HG03469 (cell line): ENCODE measurements at regions not wholly inside any gene's neighbourhood (a gene's known extent, or its start where the extent isn't known, plus 50 kb on each side); places are given as distances from the start of the nearest gene placed in this dataset.

Experiments used
- ATAC-seq: cut with Tn5 transposase; IDR thresholded peaks from one replicate; pipeline ENCODE4 v1.9.1; 2021; ENCODE audit warnings: mild to moderate bottlenecking, moderate library complexity, moderate number of reproducible peaks; ENCODE audit not compliant: unreplicated experiment

DNA sequence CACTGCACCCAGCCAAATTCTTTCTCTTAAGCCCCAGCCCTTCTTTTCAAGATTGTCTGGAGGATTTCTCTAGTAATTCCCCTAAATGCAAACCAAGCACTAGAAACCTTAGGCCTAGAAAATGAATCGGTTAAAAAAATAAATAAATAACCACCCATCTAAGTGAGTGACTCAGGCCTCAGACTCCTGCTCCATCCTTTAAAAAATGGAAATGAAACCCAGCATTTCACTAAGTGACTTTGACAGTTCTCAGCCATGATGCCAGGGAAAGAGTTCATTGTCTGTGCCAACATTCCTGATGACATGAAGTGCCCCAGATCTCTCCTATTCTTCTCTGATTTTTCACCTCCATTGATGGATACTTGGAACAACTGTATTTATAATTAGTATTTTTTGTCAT is 415.2 kb upstream of the DAB1 start:
- ATAC-seq: no peak

DNA sequence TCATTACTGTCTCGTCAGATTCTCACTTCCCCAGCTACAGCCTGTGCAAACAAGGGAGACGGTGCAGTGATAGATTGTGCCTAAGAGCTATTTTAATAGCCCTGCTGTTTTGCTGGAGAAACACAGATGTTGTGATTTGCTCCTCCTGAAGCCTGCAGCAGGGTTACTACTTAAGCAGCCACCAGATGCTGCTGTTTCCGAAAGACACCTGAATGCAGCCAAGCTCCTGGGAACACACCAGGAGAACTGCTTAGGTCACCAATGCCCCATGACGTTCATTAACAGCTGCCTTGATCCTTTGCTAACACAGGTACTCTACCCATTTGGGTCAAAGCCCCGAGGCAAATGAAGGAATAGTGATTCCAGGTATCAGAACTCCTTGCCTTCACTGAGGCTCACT is 411.8 kb upstream of the DAB1 start:
- no peak for ATAC-seq

DNA sequence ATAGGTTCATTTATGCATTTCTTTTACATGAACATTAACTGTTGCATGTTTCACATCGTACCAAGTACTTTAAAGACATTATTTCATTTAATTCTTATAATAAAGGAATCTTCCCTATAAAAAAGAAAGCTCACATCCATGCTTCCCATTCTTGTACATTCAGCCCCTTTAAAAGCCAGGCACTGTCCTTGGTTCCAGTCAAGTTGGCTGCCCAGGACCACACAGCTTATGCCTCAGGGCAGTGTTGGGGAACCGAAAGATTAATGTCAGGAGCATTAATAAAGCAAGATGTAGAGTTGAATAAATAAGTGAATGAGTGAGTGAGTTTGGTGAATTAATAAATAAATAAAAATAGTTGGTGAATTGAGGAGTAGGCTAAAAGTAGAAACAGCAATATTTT is 409.4 kb upstream of the DAB1 start:
- ATAC-seq: no peak

DNA sequence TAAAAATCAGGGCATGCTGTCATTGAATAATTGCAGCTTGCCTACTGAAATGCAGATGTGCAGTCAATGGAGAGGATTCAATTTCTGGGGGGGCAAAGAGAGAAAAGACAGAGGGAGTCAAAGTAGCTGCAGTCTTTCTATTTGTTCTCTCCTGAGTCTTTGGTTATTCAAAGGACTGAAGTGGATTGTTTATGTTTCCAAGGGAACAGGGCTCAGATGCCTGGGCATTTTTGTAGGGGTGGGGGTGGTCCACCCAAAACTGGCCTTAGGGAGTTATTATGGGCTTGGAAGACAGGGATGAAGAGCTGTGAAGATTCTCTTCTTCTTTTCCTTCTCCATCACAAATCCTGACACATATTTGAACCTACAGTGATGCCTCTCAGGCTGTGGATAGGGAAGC is 408.8 kb upstream of the DAB1 start:
- no peak for ATAC-seq

DNA sequence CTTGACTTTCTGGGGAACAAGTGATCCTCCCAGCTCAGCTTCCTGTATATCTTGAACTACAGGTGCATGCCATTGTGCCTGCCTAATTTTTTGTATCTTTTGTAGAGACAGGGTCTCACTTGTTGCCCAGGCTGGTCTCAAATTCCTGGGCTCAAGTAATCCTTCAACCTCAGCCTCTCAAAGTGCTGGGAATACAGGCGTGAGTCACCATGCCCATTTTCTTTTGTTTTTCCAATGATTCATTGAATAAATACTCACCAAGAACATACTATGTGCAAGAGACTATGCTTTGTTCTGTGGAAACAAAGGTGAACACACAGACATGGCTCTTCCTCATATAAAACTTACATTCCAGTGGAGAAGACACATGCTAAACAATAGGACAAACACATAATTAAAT is 407.8 kb upstream of the DAB1 start:
- ATAC-seq: no peak

DNA sequence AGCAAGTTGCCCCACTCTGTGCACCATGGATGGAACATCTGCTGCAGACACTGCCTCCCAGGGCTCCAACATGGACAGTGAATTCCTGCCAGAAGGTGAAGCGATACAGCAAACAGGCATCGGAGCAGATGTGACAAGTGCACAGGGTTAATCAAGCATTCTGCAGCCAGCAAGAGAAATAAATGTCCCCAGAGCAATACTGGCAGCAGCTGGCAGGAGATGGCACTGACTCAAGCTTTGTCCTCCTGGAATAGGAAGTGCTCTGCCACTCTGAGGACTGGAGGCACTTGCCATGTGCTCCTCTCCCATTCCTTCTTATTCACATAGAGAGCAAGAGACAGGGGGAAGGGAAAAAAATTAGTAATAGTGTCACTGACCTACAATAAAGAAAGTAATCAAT is 402.7 kb upstream of the DAB1 start:
- no peak for ATAC-seq

DNA sequence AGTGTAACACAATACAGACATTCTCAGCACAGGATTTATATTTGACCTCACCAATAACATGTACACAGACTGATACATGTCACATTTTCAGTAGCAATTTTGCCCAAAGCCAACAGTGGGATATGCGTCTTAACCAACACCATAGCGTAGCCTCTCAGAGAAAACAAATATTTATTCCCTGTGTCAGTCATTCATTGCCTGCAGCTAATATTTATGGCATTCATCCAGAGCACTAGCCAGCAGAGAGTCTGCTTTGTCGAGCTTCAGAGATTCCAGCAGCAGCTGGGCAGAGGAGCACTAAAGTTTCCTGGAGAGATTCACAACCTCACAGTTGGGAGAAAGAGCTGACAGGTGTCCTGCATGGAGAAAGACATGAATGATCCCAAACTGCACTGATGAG is 400.7 kb upstream of the DAB1 start:
- ATAC-seq: no peak

DNA sequence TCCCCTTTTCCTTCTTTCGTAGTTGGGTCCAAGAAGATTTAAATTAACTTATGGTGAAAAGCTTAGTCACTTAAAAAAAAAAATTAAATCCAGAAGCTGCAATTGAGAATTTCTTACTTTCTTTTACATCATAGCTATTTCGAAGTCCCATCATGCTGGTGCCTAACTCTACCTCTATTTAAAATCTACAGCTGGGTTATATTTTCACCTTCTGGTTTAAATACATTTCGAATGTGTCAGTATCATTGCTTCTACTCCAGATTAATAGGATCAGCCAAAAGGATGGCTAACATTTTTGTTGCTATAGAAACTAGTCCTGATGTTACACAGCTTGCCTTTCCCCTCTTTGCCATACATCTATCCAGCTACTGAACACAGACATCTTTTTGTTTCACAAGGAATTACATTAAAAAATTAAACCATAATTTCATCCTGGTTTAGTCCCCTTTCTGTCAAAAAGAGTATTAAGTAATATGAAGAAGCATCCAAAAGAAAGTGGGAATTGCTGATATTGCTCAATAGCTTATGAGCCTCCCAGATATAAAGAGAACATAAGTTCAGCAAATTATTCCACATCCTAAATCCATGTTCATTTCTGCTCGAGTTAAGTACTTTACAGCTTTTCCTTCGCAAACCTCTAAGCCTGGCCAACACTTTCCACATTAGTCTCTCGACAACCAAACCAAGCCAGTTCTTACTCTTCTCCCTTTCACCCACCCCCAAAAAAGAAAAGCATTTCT is 396.7 kb upstream of the DAB1 start:
- ATAC-seq: no peak

DNA sequence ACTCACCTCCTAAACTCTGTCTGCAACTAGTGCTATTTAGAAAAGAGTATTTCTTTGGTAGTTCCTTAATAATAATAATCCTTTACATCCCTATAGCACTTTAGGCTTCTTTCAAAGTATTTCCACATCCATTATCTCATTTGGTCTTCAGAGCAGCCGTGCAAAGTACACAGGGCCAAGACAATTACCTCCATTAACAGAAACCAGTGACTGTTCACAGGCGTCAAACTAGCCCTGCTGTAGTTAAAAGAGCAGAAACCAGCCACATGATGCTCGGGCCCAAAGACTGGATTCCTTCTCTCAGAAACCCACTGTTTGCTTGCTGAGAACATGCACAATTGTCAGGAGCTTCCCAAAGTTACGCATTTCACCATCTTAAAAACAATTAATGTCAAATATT is 396.0 kb upstream of the DAB1 start:
- no peak for ATAC-seq

DNA sequence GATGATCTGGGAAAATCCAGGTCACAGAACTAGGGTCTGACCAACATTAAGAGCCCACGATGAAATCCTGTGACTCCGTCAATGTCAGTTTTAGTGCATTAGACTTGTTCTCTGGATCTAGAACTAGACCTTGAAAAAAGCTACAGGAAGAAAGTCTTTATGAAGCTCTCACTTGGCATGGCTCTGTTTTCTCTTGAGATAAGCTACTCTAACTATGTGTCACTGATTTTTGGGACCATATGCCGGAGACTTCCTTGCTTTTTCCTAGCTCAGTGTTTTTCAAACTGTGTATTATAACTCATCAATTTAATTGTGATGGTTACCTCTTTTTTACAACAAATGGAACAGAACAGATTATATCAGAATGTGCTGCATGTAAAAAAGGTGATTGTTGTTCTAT is 379.7 kb upstream of the DAB1 start:
- no peak for ATAC-seq

DNA sequence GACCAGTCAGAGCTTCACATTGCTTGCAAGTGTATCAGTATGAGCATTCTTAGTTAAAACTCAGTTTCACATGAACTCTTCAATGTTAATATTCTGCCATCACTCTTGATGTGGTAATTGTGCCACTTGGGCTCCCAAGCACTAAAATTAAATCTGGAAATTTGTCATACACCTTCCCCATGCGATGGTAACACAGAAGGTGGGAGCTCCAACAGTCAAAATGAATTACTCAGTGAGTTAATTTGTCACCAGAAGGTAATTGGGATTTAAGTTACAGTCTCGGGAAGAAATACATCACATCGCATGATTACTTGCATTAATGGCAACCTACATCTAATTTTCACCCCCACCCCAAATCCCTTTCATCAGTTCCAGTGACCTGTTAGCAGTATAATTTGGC is 376.5 kb upstream of the DAB1 start:
- ATAC-seq: no peak

DNA sequence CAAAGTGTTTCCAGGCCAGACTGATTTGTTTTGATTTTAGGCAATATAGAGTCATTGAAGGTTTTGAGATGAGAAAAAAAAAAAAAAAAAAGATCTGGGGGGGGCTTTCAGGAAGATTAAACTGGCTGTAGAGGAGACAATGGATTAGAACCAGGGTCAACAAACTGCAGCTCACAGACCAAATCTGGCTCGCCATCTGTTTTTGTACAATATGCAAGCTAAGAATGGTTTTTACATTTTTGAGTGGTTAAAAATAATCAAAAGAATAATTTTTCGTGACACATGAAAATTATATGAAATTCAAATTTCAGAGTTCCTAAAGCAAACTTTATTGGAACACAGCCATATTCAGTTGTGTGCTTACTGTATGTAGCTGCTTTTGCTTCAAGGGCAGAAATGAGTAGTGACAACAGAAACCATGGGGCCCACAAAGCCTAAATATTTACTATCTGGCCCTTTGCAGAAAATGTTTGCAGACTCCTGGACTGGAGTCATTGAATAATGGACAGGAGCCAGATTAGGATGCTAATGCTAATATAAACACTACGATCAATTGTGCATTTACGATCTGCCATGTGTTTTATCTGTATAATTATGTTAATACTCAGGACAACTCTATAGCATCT is 375.7 kb upstream of the DAB1 start:
- ATAC-seq: no peak

DNA sequence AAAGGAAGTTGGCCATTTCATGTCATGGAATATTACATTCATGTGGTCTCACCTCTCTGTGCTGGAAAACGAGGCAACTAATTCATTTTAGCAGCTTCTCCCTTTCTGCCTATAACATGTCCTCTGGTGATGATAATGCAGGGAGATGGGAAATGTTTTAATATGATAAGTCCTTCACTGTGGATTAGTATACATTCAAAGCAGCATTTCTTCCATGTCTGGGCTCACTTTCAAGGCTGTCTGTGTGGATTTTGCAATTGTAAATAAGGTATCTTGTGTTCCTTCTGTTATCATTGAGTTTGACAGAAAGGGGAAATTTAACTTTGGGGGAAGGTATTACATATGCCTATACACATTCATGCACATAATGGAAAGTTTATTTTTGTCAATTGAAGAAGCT is 374.7 kb upstream of the DAB1 start:
- no peak for ATAC-seq

DNA sequence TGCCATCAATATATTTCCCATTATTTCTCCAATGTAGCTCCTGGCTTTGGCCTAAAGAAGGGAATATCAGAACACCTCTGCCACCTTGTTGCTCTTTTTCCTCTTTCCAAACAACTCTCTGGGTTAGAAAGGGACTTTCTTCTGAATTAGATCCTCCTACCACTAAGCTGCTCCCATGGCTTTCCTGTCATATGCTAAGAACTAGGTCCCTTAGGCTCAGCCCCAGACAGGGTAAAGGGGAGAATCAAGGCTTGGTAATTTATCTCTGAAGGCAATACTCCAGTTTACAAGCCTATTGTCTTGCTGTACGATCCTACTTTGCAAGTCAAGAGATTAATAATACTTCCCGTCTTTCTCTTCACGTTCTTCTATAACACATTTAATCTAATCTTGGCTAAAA is 373.2 kb upstream of the DAB1 start:
- ATAC-seq: no peak

DNA sequence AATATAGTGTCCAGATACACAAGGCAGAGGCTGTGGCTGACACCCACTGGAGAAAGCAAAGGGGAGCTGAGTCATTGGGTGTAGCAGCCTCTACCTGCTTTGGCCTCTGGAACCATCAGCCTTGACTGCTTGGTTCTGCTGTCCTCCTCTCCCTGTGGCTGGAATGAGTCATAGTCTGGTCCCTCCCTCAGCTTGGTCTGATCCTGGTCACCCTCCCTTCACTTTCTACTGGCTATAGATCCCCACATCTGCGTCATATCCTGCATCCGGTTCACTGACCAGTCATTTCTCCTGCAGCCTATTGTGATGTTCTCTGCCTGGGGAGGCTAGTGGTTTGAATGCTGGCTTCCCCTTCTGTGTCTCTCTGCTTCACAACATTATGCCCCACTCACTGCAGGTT is 372.8 kb upstream of the DAB1 start:
- no peak for ATAC-seq

DNA sequence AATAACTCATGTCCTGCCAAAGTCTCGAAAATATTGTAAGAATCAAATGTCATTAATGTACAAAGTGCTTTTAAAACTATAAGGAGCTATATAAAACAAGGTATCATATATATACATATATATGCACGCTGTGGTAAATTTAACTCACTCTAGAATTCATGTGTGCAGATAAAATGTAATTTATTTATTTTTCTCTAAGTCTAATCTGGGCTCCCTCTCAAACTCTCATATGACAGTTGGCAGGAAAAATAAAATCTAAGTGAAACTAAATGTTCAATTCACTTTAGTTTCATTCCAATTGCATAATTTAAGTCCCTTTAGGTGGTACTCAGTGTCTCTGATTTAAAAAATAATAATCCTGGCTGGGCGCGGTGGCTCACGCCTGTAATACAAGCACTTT is 372.0 kb upstream of the DAB1 start:
- ATAC-seq: no peak

DNA sequence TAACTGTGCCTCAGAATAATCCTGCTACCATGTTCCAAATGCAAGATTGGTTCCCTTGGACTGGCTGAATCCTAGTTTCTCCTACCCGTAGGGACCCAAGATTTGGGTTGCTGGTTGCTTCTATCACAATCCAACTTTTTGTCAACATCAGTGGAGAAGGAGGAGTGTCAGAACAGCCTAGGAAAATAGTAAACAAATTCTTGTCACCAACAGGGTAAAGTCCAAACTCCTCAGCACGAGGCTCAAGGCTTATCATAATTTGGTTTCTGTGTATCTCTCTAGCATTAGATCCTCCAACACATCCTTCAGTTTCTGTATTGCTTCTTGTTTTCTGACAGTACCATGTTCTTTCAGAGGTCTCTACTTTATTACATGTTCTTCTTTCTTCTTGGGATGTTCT is 370.2 kb upstream of the DAB1 start:
- ATAC-seq: no peak

DNA sequence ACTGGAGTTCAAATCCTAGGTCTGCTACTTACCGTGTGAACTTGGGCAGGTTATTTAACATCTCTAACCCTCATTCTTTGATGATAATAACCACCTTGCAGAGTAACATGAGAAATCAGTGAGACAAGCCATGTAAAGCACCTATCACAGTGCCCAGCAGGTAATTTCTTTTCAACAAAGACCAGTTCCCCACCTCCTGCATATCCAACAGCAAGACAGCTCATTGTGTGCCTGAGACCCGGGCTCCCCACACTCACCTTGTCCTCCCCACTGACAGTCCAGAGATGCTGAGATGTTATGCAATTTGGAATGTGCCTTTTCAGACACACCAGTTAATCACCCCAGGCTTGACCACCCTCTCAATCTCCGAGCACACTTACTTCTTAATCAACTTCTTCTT is 367.6 kb upstream of the DAB1 start:
- ATAC-seq: no peak

DNA sequence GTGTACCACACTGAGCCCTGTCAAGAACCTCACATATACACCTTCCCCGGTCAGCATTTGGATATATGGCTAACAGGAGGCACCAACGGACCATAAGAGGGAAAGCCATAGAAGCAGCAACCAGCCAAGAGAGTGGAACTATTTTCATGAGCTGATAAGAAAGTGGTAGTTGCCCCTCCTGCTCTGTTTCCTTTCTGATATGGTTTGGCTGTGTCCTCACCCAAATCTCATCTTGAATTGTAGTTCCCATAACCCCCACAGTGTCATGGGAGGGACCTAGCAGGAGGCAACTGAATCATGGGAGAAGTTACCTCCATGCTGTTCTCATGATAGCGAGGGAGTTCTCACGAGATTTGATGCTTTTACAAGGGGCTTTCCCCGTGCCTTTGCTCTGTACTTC is 366.1 kb upstream of the DAB1 start:
- ATAC-seq: no peak

DNA sequence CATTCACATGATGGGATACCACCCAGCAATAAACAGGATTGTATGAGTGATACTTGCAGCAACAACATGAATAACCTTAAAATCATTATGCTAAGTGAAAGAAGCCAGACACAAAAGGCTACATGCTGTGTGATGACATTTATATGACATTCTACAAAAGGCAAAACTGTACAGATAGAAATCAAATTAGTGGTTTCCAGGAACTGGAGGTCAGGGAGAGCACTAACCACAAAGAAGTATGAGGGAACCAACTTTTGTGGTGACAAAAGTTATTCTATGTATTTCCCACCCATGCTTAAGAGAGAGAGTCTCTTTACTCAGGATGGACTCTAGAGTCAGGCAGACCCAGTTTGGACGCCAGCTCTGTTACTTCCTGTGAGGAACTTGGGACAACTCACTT is 364.5 kb upstream of the DAB1 start:
- no peak for ATAC-seq

DNA sequence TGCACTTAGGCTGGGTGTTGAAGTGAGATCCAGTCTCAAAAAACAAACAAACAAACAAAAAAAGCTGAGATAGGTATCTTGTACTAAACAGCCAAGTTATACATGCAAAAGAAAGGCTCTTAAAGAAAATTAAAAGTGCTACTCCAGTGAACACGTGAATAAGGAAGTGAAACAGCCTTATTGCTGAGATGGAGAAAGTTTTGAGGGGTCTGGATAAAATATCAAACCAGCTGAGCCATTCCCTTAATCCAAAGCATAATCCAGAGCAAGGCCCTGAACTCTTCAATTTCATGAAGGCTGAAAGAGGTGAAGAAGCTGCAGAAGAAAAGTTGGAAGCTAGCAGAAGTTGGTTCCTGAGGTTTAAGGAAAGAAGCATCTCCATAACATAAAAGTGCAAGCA is 360.5 kb upstream of the DAB1 start:
- ATAC-seq: no peak

DNA sequence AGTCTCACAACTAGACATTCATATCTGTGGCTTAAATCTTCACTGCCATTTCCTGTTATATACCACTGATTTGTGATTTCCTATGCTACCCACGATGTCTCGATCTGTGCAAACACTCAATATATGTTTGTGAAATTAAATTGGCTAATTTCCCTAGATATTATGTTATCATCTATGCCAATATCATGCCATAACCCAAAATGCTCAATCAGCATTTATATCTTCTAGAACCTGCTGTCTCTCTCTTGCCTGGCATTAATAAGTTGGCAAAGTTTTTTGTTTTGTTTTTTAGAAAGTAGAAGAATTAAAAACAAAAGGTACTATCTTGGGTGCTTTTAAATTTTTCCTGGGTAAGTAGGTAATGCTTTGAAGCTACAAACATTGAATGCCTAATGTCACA is 358.5 kb upstream of the DAB1 start:
- ATAC-seq: no peak

DNA sequence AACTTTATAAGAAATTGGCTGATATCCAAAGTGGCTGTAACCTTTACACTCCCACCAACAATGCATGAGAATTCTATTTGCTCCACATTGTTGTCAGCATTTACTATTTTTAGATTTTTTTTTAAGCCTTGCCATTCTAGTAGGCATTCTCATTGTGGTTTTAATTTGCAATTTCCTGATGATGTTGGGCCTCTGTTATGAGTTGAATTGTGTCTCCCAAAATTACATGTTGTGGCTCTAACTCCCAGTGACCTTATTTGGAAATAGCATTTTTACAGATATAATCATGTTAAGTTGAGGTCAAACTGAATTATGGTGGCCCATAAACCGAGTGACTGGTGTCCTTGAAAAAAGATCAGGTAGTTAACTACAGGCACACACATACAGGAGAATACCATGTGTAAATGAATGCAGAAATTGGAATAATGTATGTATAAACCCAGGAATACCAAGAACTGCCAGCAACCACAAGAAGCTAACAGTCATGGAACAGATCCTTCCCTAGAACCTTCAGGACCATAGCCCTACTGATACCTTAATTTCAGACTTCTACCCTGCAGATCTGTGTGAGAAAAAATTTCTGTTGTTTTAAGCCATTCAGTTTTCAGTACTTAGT is 348.8 kb upstream of the DAB1 start:
- no peak for ATAC-seq
